Keratinocyte (primary cell): ENCODE measurements at regions not wholly inside any gene's neighbourhood (a gene's known extent, or its start where the extent isn't known, plus 50 kb on each side); places are given as distances from the start of the nearest gene placed in this dataset.

Experiments used
- DNase-seq: peaks from one replicate; pipeline ENCODE4 v3.0.0-alpha.2; 2011; ENCODE audit warnings: low read depth, missing footprints, low spot score
- FAIRE-seq: peaks from 2 replicates; lab custom pipeline; 2011; peaks lifted over from hg19 to GRCh38; lab: Jason Lieb, UNC
- H2AFZ ChIP-seq: 2 replicates; pipeline ENCODE4 v1.6.0; 2012; ENCODE audit warnings: low read length, control low read depth, inconsistent platforms; ENCODE audit not compliant: control insufficient read depth
- H3K27ac ChIP-seq: 2 replicates; pipeline ENCODE4 v1.5.1; 2011; ENCODE audit warnings: low read length; ENCODE audit not compliant: control insufficient read depth, insufficient read depth
- H3K27me3 ChIP-seq: 3 replicates; pipeline ENCODE4 v1.6.0; 2011; ENCODE audit warnings: low read length; ENCODE audit not compliant: control insufficient read depth, insufficient read depth; ENCODE audit errors: extremely low read depth
- H3K36me3 ChIP-seq, 2 experiments: 2 replicates in 1 of 2; 3 replicates in 1 of 2; pipeline ENCODE4 v1.5.1; 2011; ENCODE audit warnings: low read length in 2 of 2, mild to moderate bottlenecking in 1 of 2; ENCODE audit not compliant: control insufficient read depth in 2 of 2, insufficient read depth in 2 of 2; ENCODE audit errors: extremely low read depth in 1 of 2
- H3K4me1 ChIP-seq: 3 replicates; pipeline ENCODE4 v1.5.1; 2011; ENCODE audit warnings: low read length; ENCODE audit not compliant: control insufficient read depth, insufficient read depth; ENCODE audit errors: extremely low read depth
- H3K4me2 ChIP-seq: 3 replicates; pipeline ENCODE4 v1.6.0; 2011; ENCODE audit warnings: low read depth, low read length; ENCODE audit not compliant: control insufficient read depth, insufficient read depth; ENCODE audit errors: extremely low read depth
- H3K4me3 ChIP-seq, 3 experiments: fragments of 200-600 bp in 1 of 3; sonication (generic) in 1 of 3; 2 replicates in 2 of 3; 3 replicates in 1 of 3; pipeline ENCODE4 v1.5.1; 2011 to 2016; ENCODE audit warnings: low read length in 3 of 3, mild to moderate bottlenecking in 3 of 3, control low read depth in 2 of 3, inconsistent platforms in 1 of 3, low read depth in 1 of 3, mixed read lengths in 1 of 3, mixed run types in 1 of 3, moderate library complexity in 1 of 3; ENCODE audit not compliant: control insufficient read depth in 2 of 3, insufficient read depth in 2 of 3; ENCODE audit errors: extremely low read depth in 1 of 3
- H3K79me2 ChIP-seq: 2 replicates; pipeline ENCODE4 v1.6.0; 2012; ENCODE audit warnings: low read length; ENCODE audit not compliant: control insufficient read depth, insufficient read depth
- H3K9ac ChIP-seq: 3 replicates; pipeline ENCODE4 v1.6.0; 2011; ENCODE audit warnings: low read length; ENCODE audit not compliant: control insufficient read depth, insufficient read depth; ENCODE audit errors: extremely low read depth
- H3K9me1 ChIP-seq: 3 replicates; pipeline ENCODE4 v1.6.0; 2011; ENCODE audit warnings: low read length; ENCODE audit not compliant: control insufficient read depth, insufficient read depth; ENCODE audit errors: extremely low read depth
- H3K9me3 ChIP-seq: 2 replicates; pipeline ENCODE4 v1.5.1; 2012; ENCODE audit warnings: low read depth, low read length; ENCODE audit not compliant: control insufficient read depth
- H4K20me1 ChIP-seq: 3 replicates; pipeline ENCODE4 v1.6.0; 2011; ENCODE audit warnings: low read length; ENCODE audit not compliant: control insufficient read depth, insufficient read depth; ENCODE audit errors: extremely low read depth
- CTCF ChIP-seq, 3 experiments: IDR thresholded peaks in 1 of 3; conservative IDR thresholded peaks in 1 of 3; optimal IDR thresholded peaks in 1 of 3; 2 replicates in 2 of 3; 3 replicates in 1 of 3; pipeline versions ENCODE3 to v1.5.1; 2011; ENCODE audit warnings: low read length in 3 of 3, mild to moderate bottlenecking in 3 of 3, moderate library complexity in 2 of 3, control low read depth in 1 of 3, inconsistent platforms in 1 of 3; ENCODE audit not compliant: insufficient read depth in 2 of 3; ENCODE audit errors: extremely low read depth in 1 of 3
- EZH2 ChIP-seq: IDR thresholded peaks from one replicate; pipeline ENCODE4 v1.6.1; 2012; ENCODE audit warnings: inconsistent platforms, mild to moderate bottlenecking, low read length, moderate library complexity
- dilution Hi-C: fragments of 300-500 bp; cut with MboI; formaldehyde crosslinking; loops from one replicate; pipeline ENCODE4 v1.7.0; 2020; ENCODE audit warnings: low sequenced_read_pairs; ENCODE audit not compliant: extremely low pct_ligation_motif_present

DNA sequence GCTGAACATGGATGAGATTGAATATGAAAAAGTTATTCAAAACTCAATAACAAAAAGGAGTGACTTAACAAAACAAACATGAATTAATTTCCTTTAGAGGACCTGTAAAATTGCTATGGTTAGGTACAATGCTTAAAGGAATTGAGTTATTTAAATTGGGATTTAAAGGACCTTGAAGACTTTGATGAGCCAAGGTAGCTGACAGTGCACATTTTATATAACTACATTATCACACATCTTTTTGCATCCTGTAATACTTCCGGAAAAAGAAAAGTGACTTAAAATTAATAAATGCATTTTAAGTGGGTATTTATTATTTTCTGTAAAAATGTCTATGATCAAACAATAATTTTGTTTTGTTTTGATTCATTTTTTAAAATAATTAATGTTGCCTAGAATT, 964.8 kb upstream of the SLIT2 start:
- Histone ChIP-seq H3K4me2 (no peak overlapping the region), H3K27ac (no peak overlapping the region), H3K9me1 (no peaks in the 10 kb centered on the region), H3K27me3 (no peaks in the 10 kb centered on the region), H3K4me1 (no peaks in the 10 kb centered on the region), H3K4me3 (no peak overlapping the region), H4K20me1 (no peaks in the 10 kb centered on the region), H3K36me3 (no peaks in the 10 kb centered on the region), H3K9me3 (no peaks in the 10 kb centered on the region), H2AFZ (no peak overlapping the region), H3K79me2 (no peaks in the 10 kb centered on the region), H3K9ac (no peak overlapping the region)
- no peak for DNase-seq
- dilution Hi-C loops, result no loop called here
- TF ChIP-seq EZH2, result no peak
- TF ChIP-seq CTCF (optimal IDR thresholded peaks at IDR 0.05 in 1 of 3, IDR thresholded peaks at IDR 0.05 in 1 of 3, conservative IDR thresholded peaks at IDR 0.05 in 1 of 3; ENCODE audit: extremely low read depth in 1 of 3, insufficient read depth in 2 of 3, low read length in 3 of 3), result no peak
- no peak for FAIRE-seq

- H3K4me1 ChIP-seq, result no peaks in the 10 kb centered on the region
- FAIRE-seq (no peak), DNase-seq (no peak)
- no peaks in the 10 kb centered on the region for H3K36me3 ChIP-seq
- H4K20me1 ChIP-seq, result no peaks in the 10 kb centered on the region
- H3K9me3 ChIP-seq, result no peaks in the 10 kb centered on the region
- H2AFZ ChIP-seq, result no peak overlapping the region
- H3K79me2 ChIP-seq, result no peaks in the 10 kb centered on the region
- dilution Hi-C loops, result no loop called here
- H3K9ac ChIP-seq, result no peak overlapping the region
- no peaks in the 10 kb centered on the region for H3K27me3 ChIP-seq
- H3K4me3 ChIP-seq, result no peak overlapping the region
- H3K27ac ChIP-seq, result no peak overlapping the region
- TF ChIP-seq EZH2 (no peak), CTCF (optimal IDR thresholded peaks at IDR 0.05 in 1 of 3, IDR thresholded peaks at IDR 0.05 in 1 of 3, conservative IDR thresholded peaks at IDR 0.05 in 1 of 3; ENCODE audit: extremely low read depth in 1 of 3, insufficient read depth in 2 of 3, low read length in 3 of 3) (no peak)
- no peaks in the 10 kb centered on the region for H3K9me1 ChIP-seq
- H3K4me2 ChIP-seq, result no peak overlapping the region
These were observed 966.6 kb upstream of the SLIT2 start for GRCh38 chr4:19285146-19285545.
